Activated CD4-positive, alpha-beta T cell treated with anti-CD3 and anti-CD28 coated beads, Interleukin-10, Interleukin-2, amounts not matched to agents 100 ng/mL and 50 ng/mL, durations not matched to agents 16 hours and 8 hours (primary cell): ENCODE measurements at regions not wholly inside any gene's neighbourhood (a gene's known extent, or its start where the extent isn't known, plus 50 kb on each side); places are given as distances from the start of the nearest gene placed in this dataset.
"Not testable (repeated sequence)": the region's sequence is repeated elsewhere in the genome, so short reads cannot be mapped to it uniquely, and the experiment has no call there.

Experiments
- DNase-seq: peaks from one replicate; pipeline ENCODE4 v3.0.0-alpha.2; 2020

DNA sequence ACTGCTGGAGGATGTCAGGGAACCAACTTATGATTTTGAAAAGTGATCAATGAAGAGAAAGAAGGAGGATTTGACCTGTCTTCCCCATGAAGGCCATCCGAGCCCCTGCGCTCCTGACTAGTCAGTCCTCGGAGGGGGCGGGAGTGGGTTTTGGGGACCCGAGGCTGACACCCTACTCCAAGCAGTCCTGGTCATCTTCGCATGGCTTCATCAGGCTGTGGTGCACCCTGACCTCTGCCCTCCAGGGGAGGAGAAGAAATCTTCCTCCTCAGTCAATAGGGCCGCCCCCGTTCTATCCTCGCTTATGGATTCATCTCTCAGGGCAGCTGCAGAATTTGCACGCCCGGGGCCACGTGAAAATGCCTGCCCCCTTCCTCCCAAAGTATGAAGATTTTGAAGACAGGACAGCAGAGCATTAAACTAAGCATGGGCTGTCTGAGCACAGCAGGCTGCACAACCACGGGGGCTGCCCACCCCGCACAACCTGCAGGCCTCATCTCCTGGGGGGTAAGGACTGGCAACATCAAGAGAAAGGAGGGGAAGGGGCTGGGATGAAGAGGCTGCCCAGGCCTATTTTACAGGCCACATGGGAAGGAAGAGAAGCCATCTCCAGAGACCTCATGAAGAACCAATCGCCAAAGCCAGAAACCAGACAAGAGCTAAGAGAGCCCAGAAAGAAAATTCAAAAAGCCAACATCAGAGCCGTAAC lies 138.1 kb upstream of the PHACTR3 start:
- DNase-seq = no peak

GRCh38 chr20:59468831-59469230 lies 135.5 kb upstream of the PHACTR3 start:
- no peak for DNase-seq

DNA sequence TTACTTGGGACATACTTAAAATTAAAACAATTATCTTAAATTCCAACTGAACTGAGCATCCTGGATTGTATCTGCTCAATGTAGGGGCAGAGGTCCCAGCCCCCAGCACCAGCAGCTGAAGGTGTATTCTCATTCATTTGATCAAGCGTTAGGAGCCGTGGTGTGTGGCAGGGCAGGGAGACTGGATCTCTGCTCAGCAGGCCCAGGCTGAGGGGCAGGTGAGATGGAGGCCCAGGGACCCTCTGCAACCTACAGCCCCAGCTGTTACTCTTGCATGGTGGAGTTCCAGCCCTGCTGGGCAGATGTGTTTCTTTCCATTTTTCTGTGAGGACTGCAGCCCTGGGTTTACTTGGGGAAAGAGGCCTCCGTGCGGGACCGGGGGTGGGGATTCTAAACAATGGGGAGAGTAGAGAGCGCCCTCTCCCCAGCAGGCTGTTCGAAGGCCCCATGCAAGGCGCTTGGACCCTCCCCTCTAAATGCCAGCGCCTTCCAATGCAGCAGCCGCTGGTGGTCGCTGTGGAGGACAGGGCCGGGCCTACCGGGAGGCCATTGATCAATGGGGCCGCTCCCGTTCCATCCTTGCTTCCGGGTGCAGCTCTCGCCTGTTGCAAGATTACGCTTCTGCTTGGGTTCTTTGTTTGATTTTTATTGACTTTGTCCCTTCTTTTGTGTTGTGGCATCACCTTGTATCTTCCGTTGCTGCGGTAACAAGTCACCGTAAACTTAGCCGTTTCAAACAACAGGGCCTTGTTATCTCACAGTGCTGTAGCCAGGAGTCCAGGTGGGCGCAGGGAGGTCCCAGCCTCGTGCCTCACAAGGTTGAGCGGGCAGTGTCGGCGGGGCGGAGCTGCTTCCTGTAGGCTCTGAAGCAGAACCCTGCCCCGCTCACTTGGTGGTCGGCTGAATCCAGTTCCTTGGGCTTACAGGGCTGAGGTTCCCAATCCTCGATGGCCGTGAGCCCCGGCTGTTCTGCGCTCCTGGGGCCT lies 134.8 kb upstream of the PHACTR3 start:
- DNase-seq = no peak

DNA sequence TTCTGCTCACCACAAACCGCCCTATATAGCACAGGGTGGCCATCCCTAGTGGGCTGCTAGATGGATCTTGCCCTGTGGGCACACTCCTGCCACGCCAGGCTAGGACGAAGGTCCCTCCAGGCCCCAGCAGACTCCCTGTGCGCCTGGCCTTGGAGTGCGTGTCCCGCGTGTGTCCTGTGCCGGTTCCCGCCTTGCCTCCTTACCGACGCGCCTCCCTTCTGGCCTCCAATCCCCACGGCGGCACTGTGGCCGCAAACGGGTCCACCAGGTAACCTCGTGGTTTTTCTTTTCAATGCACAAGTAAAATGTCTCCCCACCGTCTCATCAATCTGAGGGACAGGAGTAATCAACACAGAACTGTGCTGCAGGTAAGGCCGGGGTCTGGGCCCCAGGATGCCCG lies 133.8 kb upstream of the PHACTR3 start:
- no peak for DNase-seq

- DNase-seq = no peak
Measured at GRCh38 chr20:59471653-59472421, 132.5 kb upstream of the PHACTR3 start.

DNA sequence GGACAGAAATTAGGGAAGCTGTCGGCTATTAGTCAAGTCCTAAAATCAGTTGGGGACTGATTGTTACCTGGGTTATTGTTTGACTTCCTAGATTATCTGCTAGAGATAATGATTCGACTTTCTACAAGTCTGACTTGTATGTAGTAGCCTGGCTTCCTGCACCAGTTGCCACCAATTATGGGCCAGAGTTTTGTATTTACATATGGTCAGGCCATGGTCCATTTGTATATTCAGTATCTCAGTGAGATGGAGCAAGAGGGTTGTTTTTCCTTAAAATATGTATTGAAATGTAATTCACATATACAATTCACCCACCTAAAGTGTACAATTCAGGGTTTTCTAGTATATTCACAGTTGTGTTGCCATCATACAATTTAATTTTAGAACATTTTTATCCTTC lies 130.6 kb upstream of the PHACTR3 start:
- DNase-seq = no peak

DNA sequence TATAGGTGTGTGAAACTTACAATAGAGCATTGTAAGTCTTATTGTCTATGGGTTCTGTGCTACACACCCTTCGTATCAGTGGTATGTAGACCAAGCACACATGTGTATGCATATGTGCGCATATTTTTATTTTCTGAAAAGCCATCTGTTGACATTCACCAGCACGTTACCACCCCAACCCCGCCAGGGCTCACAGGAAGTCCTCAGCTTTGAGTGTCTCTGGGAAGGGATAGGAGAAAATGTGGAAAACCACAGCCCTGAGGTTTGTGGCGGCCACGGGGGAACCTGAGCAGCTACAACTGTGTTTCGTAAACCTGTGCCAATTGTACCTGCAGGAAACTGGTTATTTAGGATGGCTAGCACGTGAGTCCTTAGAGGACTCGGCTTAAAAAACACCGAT lies 123.3 kb upstream of the PHACTR3 start:
- no peak for DNase-seq

DNA sequence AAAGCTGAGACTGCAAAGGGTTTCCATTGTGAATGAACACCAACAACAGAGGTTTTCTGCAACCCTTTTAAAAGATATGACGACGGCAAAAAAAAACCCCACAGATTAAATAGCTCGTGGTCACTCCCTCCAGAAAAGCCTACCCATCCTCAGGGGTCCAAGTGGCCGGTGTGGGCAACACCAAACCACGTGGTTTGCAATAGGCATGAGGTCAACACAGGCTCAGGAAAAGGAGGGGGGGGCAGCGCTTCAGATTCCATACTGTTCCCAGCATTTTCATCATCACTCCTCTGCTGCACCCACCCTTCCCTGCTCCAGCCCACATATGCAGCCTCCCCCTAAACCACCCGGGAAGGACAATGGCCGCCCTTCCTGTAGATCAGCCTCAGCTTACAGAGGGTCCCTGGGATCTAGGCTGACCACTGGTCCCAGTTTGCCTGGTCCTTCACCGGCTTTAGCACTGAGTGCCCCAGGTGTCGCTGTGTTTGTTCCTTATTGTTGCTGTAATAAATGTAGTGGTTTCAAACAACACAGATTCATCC lies 122.8 kb upstream of the PHACTR3 start:
- no peak for DNase-seq

DNA sequence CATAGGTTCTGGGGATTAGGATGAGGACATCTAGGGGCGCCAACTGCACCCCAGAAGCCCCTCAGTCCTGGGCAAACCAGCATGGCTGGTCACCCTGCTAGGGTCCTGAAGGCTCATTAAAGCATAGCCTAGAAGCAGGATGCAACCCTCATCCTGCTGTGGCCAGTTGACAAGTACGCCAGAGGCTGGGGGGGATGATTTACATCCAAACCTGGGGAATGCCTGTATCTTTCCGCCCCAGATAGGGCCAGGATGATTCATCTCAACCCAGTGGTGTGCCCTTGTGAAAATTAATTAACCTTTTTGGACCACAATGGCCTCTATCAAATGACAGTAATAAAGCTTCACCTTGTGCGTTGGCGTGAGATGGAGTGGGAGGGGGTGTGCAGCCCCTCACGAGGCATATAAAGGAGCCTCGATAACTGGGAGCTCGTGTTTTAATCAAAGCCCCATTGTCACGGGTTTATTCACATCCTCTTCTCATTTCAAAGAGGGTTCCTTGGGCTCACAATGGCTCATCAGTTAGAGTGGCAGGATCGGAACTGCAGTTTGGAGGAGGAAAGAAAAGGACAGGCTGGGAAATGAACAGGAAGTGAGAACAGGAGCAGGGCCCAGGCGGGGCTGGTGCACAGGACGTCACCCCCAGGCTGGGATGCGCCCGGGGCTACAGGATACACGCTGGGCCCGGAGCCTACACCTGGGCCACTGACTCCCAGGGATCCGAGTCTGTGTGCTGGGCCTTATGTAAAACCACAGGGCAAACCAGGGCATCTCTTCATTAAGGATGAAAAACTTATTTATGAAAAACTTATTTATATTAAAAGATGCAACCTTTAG lies 121.8 kb upstream of the PHACTR3 start:
- no peak for DNase-seq

DNA sequence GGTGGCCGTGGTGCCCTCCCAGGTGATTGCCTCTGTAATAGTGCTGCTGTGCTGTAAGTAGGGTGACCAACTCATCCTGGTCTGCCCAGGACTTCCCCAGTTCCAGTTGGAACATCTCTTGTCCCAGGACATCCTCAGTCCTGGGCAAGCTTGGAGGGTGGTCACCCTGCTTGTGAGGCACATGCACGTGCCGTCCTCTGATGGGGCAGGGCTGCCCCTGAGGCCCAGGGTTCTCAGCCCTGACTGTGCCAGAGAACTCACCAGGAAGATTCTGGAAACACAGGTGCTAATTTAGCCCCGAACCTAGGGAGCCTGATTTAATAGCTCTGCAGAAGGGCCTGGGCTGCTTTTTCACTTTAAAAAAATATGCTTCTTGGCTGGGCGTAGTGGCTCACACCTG lies 120.9 kb upstream of the PHACTR3 start:
- DNase-seq = no peak

GRCh38 chr20:59484228-59484627 lies 120.1 kb upstream of the PHACTR3 start:
- DNase-seq = no peak

DNA sequence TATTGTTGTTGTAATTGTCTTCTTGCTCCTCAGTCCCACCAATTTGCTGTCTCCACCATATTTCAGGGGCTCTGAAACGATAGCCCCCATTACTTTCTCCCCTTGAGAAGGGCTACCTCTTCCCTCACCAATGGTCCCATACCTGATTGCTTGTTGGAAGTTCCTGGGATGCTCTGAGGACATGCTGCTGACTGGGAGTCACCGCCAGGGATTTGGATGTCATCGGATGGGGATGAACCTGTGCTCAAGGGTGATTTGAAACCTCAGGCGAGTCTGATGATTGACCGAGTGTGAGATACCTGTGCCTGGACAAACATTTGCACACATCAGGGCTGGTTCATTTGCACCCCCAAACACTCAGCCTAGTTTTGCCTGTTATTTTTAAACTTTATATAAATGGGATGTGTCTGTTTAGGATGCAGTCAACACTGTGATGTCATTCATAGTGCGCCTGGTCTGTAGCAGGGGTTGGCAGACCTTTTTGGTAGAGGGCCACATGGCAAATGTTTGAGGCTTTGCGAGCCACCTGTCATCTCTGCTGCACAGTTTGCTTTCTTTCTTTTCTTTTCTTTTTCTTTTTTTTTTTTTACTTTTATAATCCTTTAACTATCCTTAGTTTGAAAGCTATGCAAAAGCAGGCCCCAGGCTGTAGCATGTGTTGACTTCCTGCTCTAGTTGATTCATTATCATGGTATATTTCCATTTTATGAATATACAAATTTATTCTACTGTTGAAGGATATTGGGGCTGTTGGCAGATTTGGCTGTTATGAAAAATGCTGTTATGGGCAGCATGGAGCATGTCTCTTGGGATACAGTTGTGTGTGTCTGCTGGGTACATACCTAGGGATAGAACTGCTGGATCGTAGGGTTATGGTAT lies 118.5 kb upstream of the PHACTR3 start:
- no peak for DNase-seq

GRCh38 chr20:59488459-59488858 lies 115.9 kb upstream of the PHACTR3 start:
- not testable (repeated sequence) for DNase-seq

- not testable (repeated sequence) for DNase-seq
Measured at GRCh38 chr20:59490196-59491004, 113.9 kb upstream of the PHACTR3 start.

DNA sequence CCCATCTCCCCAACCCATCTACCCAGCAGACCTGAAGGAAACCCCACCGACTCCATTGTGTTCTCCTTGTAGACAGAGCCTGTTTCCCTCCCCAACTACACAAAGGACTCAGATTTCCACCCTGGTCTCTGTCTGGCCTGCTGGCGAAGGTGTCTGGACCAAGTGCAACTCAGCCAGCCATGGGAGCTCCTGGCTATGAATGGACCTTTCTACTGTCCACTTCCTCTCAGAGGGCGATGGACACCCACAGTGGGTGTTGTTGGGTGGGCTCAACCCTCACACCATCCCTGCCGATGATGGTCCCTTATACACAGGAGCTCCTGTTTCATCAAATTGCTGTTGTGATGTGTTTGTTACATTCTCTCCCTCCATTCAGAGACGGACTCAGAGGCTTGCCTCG lies 112.5 kb upstream of the PHACTR3 start:
- DNase-seq = no peak

DNA sequence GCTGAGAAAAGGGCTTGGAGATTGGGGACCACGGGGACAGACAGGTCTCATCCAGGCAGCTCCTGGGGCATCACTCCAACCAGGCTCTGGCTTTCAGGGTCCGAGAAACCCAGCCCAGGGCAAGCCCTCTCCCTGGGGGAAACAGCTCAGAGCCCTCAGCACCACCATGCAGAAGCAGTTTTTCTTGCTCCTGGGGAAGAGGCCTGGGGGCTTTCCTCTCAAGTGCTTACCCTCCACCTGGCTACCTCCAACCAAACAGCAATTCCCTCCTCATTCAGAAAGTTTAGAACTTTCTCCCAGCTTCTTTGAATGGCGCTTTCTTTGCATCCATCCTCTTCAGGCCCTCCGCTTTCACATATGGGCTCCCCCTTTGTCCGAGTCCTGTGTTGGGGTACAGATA lies 110.4 kb upstream of the PHACTR3 start:
- DNase-seq = no peak

DNA sequence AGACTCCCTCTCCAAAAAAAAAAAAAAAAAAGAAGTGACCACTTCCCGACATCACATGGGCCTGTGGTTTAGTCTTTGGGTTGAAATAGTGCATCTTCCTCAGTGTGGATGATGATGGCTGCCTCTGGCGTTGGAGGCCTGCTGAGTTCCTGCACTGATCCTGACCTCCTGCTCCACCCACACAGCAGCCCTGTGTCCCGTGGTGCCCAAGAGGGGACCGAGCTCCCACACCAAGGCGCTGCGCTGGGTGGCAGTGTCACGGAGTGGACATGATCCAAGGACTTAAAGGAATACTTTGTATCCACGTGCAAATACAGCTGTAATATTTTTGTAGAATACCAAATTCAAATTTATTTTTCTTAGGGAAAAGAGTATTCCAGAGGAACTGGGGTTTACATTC lies 109.2 kb upstream of the PHACTR3 start:
- DNase-seq = no peak

GRCh38 chr20:59495894-59496510 lies 108.3 kb upstream of the PHACTR3 start:
- DNase-seq = peak; percentile 65

DNA sequence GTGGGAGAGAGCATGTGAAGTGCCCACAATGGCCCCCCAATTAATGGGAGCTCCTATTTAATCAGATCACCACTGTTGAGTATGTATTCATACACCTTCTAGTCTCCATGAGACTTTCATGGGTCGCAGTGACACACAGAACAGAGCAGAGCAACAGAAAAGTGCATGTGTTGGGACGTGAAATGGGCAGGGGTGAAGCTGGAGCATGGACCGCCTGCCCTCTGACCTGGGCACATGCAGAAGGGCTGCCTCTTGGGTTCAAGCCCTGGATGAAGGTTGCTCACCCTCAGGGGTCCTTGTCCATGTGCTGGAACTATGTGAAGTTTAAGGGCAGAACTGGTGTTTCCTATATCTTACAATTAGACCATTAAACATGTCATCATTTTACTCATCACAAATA lies 106.0 kb upstream of the PHACTR3 start:
- DNase-seq = no peak

GRCh38 chr20:59499863-59500262 lies 104.5 kb upstream of the PHACTR3 start:
- no peak for DNase-seq
